GM06990 (cell line): ENCODE measurements at regions not wholly inside any gene's neighbourhood (a gene's known extent, or its start where the extent isn't known, plus 50 kb on each side); places are given as distances from the start of the nearest gene placed in this dataset.

Experiments
- DNase-seq: peaks from one replicate; pipeline ENCODE4 v3.0.0-alpha.2; 2011; ENCODE audit not compliant: insufficient read length; ENCODE audit errors: extremely low read depth
- H3K27me3 ChIP-seq: replicated peaks from 2 replicates; pipeline ENCODE4 v1.6.0; 2011; ENCODE audit warnings: low read length; ENCODE audit not compliant: control insufficient read depth, insufficient read depth
- H3K36me3 ChIP-seq: 2 replicates; pipeline ENCODE4 v1.5.1; 2011; ENCODE audit warnings: low read length; ENCODE audit not compliant: control insufficient read depth, insufficient read depth
- H3K4me3 ChIP-seq: replicated peaks from 2 replicates; pipeline ENCODE4 v1.5.1; 2011; ENCODE audit warnings: low read depth, mild to moderate bottlenecking, control low read depth, low read length
- CTCF ChIP-seq: IDR thresholded peaks from 2 replicates; pipeline ENCODE4 v1.5.1; 2011; ENCODE audit warnings: low read length, control low read depth, mild to moderate bottlenecking, inconsistent platforms; ENCODE audit not compliant: insufficient read depth, poor library complexity, severe bottlenecking

DNA sequence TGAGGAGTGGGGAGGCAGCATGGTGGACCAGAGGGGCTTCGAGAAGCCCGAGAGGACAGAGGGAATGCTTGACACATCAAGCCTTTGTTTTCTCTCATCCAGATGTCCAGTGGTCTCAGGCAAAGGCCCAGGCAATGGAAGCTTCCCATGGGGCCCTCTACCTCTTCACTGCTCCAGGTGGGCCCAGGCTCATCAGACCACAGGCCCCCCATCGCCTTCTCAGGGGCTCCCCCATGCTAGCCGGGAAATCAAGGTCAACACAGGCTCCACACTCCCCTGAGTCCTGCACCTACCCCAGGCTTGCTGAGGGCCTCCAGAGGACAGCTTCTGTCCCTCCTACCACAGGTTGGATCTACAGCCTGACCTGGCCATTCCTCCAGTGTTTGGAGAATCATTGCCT lies 157.5 kb downstream of the CHST1 start:
- H3K4me3 ChIP-seq: no peak overlapping the region
- H3K27me3 ChIP-seq: peaks cover 2% of the 10 kb centered on the region; the same call in 1 of the 2 replicates
- no peak for TF ChIP-seq CTCF
- H3K36me3 ChIP-seq: no peaks in the 10 kb centered on the region
- no peak for DNase-seq

DNA sequence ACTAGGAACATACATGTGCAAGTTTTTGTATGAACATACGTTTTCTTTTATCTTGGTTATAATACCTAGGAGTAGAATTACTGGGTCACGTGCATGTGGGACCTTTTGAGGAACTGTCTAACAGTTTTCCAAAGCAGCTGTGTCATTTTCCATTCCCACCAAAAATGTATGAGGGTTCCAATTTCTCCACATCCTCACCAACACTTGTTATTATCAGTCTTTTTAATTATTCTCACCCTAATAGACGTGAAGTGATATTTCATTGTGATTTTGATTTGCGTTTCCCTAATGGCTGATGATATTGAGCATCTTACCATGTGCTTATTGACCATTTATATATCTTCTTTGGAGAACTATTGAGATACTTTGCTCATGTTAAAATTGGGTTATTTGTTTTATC lies 162.1 kb downstream of the CHST1 start:
- DNase-seq: no peak
- no peak for TF ChIP-seq CTCF
- no peak overlapping the region for H3K4me3 ChIP-seq
- H3K27me3 ChIP-seq: no peaks in the 10 kb centered on the region; the same call in 1 of the 2 replicates
- no peaks in the 10 kb centered on the region for H3K36me3 ChIP-seq

DNA sequence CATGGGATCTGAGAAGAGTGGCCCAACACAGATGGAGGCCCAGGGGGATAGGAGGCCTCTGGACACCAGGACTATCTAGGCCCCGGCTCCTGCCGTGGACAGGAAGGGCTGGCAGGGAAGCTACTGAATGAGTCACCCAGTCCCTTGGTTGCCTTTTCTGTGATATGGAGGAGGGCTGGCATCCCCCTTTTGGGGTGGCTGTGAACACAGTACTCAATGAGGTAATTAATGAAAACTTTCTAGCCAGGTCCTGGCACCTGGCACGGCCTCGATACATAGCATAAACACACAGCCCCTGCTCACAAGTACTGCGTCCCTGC lies 163.2 kb downstream of the CHST1 start:
- DNase-seq: no peak
- no peak for TF ChIP-seq CTCF
- Histone ChIP-seq H3K4me3 (no peak overlapping the region), H3K27me3 (no peaks in the 10 kb centered on the region; the same call in 1 of the 2 replicates), H3K36me3 (no peaks in the 10 kb centered on the region)

- no peak for DNase-seq
- no peak for TF ChIP-seq CTCF
- Histone ChIP-seq H3K27me3 (no peaks in the 10 kb centered on the region; the same call in 1 of the 2 replicates), H3K4me3 (no peak overlapping the region), H3K36me3 (no peaks in the 10 kb centered on the region)
Measured at GRCh38 chr11:45501392-45502225, 163.8 kb downstream of the CHST1 start.

- no peak for DNase-seq
- no peaks in the 10 kb centered on the region for H3K36me3 ChIP-seq
- H3K4me3 ChIP-seq: no peak overlapping the region
- H3K27me3 ChIP-seq: no peaks in the 10 kb centered on the region; the same call in 1 of the 2 replicates
- no peak for TF ChIP-seq CTCF
Measured at GRCh38 chr11:45500451-45500850, 165.0 kb downstream of the CHST1 start.
